CD4-positive, alpha-beta T cell treated with Interleukin-10 for 1 hour (primary cell): ENCODE measurements at regions not wholly inside any gene's neighbourhood (a gene's known extent, or its start where the extent isn't known, plus 50 kb on each side); places are given as distances from the start of the nearest gene placed in this dataset.

Experiments
- DNase-seq: peaks from one replicate; pipeline ENCODE4 v3.0.0-alpha.2; 2020

DNA sequence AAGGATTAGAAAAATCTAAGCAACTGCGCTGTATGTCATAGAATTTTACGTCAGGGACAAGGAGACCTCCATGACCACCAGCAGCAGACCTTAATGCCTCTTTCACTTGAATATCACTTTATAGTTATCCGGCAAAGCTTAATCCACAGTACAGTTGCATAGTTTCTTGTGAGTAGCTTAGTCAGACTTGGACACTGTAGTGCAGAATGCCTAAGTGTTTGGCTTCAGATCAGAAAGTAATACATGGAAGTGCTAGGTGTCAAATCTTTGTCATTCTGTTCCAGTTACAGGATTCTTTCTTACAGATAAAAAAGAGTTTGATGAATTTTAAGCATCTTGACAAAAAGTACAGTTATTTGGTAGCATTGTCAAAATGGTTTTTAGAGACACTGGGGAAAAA is 239.9 kb upstream of the PAPPA start:
- DNase-seq: no peak

DNA sequence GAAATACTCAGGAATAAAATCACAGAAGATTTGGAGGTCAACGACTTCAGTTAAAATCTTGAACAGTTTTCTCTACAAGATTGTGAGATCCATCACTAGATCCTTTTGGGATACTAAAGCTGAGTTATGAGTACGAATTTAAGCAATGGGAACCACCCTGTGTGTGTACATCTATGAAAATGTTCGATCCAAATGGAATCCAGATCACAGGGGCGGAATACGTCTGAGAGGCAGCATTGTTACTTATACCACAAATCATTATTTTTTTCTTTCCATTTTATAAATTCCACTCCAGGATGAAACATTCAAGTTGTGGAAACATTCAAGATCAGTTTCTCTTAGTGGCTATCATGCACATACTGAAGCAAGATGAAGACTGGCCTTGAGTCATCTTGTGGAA is 239.3 kb upstream of the PAPPA start:
- DNase-seq: no peak

DNA sequence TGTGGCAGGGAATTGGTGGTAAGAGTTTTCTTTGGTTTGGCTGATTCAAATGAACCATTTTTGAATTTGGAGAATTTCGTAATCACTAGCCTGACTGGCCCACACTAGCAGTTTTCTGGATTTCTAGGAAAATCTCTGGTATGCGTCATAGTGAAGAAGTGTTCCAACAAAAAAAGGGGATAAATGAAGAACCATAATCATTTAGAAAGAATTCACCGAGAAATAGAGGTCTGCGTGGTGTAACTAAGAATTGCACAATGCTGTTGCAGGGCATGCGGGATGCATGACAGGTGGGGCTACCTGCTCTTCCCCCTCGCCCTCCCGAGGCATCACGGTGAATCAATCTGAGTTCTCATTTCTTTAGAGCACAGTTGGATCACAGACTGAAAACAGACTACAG is 232.3 kb upstream of the PAPPA start:
- DNase-seq: no peak

DNA sequence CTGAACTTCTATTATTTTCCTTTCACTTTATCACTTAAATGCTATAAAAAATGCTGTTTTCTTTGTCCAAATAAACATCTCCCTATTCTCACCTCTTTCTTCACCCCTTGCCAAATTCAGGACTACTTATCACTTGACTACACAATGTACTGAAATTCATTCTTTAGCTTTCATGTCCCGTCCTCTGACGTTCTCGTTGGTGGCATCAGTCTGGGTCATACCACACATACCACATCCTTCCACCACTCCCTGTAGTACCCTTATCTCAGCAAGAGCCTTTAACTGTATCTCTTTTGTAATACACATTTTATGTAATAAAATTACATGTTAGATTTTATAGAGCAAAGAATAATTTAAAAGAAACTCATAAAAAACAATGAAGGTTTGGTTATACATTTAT is 231.1 kb upstream of the PAPPA start:
- no peak for DNase-seq

DNA sequence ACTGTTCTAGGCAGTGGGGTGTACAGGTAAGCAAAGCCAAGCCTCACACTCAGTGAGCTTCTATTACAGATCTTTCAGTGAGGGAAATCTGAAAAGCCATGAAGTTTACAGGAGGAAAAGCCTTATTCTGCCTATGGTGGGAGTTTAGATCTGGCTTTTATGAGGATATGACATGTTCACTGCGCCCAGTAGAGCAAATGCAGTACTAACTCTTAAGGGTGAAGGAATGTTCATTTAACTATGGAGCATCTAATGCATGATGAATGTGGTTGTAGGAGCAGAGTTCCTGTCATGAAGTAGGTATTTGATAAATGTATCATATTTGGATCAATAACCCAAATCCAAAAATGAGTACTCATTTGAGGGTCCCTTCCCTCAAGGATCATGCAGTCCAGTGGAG is 230.2 kb upstream of the PAPPA start:
- no peak for DNase-seq

DNA sequence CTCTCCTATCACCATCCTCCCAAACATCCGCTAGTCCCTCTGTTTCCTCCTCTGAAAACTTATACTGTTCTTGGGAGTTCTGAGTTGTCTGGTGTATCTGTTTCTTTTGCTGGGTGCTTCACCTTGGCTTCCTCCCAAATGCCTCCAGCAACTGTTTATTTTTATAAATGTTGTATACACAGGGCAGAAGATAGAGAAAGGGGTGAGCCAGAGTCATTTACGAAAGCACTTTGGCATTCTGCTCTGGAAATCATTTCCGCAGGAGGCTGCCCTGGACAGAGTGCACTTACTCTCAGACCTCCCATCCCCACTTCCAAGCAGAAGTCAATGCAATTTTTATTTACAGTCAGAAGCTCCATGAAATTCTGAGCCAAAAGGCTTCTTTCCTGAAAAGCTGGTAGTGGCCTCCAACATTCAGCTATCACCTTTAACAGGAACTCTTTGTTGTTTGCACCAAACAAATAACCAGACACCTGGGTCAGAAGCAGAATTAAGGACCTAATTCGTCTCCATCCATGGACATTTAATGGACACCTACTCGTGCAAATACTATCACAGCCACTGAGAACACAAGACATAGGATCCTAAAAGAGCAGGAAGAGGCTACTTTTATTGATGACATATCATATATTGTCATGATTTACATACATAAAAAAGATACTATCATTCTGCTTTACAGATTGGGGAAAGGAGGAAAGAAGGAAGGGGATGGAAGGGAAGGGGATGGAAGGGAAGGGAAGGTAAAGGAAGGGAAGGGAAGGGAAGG is 229.5 kb upstream of the PAPPA start:
- no peak for DNase-seq

DNA sequence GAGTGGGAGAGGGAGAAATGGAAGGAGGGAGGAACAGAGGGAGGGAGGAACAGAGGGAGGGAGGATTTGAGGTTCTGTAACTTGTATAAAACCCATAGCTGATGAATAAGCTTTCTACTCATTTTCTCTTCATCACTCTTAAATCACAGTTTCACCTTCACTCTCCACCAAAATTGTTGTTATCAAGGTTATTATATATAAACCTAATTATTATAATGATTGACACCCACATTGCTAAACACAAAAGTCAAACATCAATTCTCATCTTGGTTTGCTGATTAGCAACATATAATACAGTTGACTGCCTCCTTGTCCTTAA is 229.0 kb upstream of the PAPPA start:
- no peak for DNase-seq

DNA sequence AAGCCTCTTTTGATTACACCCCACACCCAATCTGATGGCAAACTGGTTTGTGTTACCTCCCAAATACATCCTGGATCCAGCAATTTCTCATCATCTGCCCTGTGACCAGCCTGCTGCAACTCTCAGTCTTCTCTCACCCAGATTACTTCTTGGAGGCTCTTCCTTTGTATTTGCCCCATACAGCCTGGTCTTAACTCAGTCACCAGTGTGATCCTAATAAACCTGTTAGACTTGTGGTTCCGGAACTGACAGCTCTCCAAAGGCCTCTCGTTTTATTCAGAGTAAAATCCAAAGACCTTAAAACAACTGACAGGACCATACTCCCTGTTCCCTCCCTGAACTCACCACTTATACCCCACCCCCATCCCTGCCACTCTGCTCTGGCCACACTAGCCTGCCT is 228.2 kb upstream of the PAPPA start:
- DNase-seq: no peak

DNA sequence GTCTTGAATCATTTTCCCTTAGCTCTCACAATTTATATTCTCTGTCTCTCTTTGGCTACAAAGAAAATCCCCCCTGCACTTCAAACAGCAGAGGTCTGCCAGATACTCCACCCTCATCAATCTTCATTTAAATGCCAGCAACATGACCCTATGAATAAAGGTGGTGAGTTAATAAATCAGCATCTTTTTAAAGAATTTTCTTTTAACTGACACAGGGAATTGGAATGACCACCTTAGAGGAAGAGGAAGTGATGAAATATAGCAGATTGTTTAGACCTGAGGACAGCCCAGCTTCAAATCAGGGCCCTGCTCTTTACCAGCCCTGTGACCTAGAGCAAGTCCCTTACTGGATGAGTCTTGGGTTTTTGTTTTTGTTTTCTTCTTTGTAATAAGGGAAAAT is 223.1 kb upstream of the PAPPA start:
- DNase-seq: no peak

DNA sequence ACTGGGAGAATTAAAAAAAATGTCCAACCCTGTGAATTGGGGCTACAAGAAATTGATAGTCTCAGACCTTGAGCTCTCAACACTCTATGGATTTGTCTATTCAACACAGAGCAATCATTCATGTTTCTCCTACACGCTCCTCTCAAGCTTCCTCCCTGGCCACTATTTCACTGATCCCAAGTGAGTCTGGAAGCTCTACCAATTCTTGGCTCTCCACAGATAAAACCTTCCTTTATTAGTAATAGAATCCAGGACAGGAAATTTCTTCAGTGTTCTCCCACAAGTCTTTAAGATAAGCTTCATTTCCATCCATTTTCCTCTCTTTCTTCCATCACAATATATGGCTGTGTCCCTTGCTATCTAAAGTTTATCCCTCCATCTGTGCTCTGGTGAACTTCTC is 215.1 kb upstream of the PAPPA start:
- DNase-seq: no peak

DNA sequence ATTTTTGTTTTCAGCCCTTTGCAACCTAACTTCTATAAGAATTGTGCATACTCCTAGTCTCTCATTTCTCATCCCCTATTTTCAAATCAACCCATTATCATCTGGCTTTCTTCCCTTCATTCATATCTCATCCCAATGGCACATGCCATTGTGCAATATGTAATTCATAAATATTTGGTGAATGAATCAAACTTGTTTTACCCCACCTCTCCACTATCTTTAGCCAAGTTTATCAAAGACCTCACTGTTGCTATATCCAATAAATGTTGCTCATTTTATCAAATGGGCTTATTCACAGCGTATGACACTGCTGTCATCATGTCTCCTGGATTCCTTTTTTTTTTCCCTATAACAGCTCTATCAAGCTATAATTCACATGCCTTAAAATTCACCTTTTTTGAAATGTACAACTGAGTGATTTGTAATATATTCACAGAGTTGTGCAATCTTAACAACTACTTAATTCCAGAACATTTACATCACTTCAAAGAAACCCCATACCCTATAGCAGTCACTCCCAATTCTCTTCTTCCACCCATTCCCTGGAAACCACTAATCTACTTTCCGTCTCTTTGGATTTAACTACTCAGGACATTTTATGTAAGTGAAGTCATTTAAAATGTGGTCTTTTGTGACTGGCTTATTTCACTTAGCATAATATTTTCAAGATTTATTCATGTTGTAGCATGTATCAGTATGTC is 214.4 kb upstream of the PAPPA start:
- no peak for DNase-seq

DNA sequence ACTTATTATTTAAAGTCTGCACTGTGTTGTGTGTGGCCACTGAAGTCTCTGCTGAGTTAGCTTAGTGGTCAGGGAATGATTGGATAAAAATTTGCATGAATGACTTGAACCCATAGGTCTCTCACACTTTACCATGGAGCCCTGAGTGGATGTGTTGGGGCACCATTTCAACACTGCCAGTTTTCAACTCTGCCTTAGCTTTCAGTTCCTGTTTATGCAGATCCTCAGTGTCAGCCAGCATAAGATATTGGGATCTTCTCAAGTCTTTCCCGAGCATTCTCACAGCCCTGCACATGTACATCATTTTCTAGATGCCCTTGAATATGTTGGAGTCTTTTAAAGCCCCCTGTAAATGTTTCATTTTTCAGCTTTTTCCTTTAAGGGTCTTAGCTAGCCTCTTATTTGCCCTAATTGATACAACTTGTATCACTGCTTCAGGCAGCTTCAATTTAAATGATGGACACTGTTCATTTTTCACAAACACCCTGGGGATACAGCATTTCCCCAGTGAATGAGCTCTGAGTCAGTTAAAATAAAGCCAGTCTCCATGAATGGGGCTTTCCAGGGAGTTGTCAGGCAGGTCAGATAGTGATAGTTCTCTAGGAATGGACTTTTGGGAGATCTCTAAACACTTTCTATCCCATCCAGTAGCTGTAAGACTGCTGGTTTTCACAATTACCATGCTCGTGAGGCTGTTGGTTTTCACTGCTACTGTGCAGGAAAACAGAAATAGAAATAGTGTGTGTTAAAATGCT is 211.9 kb upstream of the PAPPA start:
- DNase-seq: no peak

DNA sequence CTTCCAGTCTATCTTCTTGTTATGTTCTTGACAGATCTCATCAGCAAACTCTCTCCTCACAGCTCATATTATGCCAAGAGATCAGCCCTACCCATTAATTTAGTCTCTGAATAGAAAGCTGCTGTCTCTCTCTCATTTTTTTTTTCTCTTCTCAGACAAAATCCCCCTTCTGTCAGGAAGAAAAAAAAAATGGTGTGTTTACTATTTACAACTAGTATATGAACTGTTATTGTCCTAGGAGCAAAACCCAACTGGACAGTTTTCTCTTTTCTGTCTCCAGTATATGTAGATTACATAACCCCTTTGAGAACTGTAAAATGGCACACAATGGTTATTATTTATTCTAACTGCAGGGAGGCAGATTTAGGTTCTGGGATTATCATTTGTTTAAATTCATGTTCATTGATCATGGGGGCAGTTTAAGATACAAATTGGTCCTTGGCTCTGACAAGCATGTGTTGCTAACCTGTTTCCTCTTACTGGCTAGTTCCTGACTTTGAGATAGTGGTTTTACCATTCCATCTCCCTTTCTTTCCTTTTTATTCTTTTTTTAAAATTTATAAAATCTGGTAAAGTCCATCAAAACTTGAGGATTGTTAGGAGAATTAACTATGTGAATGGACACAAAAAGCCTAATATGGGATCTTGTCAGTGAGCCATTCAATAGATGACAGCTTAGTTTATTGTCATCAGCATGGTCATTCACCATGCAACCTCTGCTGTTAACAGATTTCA is 210.0 kb upstream of the PAPPA start:
- DNase-seq: no peak

DNA sequence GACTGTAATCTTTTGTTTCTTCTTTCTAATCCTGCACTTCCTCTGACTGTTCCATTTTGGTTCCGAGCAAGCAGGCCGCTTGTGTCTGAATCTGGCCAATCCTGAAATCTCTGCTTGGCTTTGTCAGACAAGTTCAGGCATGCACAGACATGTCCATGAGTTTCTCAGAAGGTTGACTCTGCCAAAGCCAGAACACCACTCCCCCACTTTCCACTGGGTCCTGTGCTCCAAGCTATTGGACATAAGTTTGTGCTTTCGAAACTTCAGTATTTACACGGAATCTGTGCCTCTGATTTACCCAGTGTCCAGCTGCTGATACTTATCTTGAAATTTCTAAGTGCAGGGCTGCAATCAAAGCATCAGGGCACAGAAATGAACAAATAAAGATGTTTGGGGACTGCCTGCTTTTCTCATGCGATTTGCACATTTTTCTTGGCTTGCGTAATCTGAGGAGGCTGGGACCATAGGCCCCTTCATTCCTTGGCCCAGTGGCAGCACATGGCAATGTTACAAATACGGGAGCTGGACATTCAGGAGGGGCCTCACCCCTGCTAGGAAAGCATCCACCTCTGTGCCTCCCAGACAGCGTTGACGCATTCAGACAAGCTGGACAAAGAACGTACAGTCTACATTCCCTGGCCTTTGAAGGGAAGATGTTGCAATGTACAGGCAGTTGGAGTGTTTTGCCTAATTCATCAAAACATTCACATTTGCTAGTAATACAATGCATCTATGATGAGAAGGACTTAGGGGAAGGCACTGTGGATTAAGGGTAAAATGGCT is 209.2 kb upstream of the PAPPA start:
- DNase-seq: no peak

DNA sequence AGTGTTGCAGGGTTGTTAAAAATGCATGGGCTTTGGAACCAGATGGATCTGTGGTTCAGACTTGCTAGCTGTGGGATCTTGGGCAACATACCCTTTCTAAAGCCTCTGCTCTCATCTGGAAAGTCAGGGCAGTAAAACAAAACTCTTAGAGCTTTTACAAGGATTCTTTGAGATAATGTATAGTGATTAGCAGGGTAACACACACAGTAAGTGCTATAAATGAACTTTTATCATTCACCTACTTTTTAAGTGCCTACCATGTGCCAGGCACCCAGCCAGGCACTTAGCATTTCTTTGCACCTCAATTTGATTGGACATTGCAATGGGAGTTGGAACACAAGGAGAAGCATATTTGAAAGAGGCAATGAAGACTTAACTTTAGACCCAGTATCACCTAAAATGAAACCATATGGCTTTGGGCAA is 208.6 kb upstream of the PAPPA start:
- DNase-seq: no peak

DNA sequence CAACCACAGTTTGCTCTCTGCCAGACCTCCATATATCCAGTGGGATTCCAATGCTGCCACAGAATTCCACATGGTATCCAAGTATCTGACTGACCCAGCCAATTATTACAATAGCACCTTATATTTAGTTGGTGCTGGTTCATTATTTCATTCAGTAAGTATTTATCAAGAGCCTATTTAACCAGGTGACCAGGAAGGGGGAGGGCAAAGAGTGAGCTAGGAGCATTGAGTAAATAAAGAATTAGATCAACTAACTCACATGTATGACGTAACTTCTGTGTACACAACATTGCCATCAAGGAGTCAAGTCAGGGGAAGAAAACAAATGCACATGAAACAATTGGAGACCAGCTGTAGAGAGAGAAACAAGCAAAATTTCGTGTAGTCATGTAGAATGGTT is 207.1 kb upstream of the PAPPA start:
- DNase-seq: no peak

DNA sequence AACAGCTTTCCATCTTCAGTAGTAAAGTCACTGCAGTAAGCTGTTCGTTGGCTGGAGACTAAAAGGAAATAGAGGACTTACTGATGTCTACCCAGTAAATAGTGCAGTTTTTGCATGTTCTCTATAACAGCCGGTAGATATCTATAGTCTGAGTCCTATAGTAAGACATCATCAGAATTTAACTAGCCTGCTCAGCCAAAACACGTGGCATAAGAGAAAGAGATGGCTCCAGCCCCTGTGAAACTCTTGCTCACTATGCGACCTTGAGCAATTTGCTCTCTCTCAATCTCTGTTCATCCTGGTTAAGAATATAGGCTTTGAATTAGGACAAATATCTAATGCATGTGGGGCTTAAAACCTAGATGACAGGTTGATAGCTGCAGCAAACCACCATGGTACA is 201.6 kb upstream of the PAPPA start:
- no peak for DNase-seq

DNA sequence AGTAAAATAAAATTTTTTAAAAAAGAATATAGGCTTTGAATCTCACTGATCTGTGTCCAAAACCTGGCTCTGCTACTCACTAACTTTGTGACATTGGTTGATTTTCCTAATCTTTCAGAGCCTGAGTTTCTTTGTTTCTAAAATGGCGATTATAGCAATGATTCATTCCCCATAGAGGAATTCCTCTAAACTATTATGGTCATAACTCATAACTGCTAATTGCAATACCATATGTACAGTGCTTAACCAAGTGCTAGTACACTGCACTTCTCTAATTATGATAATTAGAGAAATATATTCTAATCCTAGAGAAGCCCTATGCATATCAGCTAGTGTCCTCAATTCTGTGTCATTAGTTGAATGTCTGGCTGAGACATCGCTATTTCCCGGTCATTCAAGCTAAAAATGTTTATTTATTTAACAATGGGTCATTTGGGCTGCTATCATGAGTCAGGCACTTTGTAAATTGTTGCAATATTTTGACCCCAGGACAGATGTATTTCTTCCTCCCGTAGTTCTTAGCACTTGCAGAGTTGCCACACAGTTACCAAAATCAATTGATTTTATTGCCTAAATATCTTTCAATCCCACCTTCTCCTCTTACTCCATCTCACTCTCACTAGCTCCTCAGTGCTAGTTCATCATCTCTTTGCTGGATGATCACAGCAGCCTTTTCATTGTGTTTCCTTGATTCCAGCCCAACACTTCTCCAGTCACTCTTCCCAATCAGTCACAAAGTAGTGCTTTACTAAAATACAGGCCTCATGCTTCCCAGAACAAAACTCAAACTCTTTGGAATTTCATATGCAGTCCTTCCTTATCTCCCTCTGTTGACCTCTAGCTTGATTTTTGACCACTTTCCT is 200.9 kb upstream of the PAPPA start:
- DNase-seq: no peak

DNA sequence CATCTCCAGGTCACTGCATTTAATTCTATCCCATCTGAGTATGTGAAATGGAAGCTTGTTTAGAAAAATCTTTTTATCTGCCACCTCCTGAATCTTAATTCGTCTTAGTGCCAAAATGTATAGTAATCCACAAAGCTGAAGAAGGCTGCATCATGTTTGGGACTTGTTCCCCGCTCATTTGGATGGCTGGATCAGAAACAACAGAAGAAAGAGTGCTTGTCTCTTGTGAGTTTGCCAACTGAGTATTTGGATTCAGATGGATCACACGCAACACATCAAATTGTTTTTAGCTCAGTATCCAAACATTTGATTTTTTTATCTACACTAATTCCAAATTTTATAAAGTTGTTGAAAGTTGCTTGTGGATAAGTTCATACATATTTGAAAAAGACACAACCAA is 197.2 kb upstream of the PAPPA start:
- DNase-seq: no peak

DNA sequence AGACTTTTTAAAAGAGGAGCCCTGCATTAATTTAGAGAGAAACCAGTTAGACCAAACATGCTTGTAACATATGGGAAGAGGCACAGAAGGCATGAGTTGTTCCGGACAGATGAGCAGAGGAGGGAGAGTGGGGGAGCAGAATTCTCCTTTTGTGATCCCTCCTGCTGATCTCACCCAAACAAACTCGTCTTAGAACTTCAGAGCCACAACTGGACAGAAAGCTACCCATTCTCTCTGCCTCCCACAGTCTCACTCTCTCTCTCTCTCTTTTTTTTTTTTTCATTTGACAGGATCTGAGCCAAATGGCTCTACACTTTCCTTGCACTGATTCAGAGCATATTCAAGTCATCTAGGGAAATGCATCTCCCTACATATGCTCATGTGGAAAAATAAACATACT is 196.0 kb upstream of the PAPPA start:
- DNase-seq: no peak

DNA sequence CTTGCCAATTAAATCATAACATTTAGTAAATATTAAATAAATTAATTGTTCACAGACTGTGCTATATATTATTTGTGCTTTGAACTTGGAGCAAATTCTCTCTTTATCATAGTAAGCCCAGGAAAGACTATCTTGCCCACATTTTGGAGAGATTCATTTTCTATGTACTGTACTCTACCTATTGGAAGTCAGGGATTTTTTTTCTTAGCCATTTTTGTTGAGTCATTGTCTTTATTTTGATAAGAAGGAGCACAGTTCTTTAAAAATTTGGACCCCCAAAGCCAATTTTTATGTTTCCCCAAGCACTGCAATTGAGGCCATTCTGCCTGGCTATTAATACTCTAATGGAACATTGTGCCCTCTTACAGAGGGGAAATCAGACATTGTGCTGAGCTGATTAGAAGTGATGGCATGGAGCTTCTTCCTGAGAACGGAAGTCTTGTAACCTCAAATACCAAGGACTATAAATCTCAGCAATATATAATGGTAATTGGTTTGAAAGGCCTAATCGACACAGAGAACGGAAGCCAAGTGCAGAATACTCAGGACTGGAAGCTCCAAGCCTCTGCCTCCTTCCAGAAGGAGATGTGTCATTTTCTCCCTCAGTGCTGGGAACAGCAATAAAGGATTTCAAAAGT is 188.8 kb upstream of the PAPPA start:
- no peak for DNase-seq
